Neural cell (in vitro differentiated cells): ENCODE measurements at regions not wholly inside any gene's neighbourhood (a gene's known extent, or its start where the extent isn't known, plus 50 kb on each side); places are given as distances from the start of the nearest gene placed in this dataset.

Experiments
- H2AFZ ChIP-seq: fragments of 200-600, 300-800 bp; sonication (generic), shearing (Covaris generic); 2 replicates; pipeline ENCODE4 v1.6.0; 2014; ENCODE audit warnings: low read depth, mild to moderate bottlenecking, antibody characterized with exemption, low read length, moderate library complexity
- H3F3A ChIP-seq: fragments of 200-600 bp; shearing (Covaris generic); 2 replicates; pipeline ENCODE4 v1.6.1; 2016; ENCODE audit warnings: mild to moderate bottlenecking, moderate library complexity, mixed read lengths, antibody characterized with exemption, low read length; ENCODE audit not compliant: insufficient read depth, poor library complexity, severe bottlenecking
- H3K27ac ChIP-seq: fragments of 200-600, 300-800 bp; sonication (generic), shearing (Covaris generic); 2 replicates; pipeline ENCODE4 v1.5.1; 2014; ENCODE audit warnings: mild to moderate bottlenecking, low read length, moderate library complexity
- H3K27me3 ChIP-seq: fragments of 300-800, 200-600 bp; sonication (generic), shearing (Covaris generic); 2 replicates; pipeline ENCODE4 v1.6.0; 2014; ENCODE audit warnings: mild to moderate bottlenecking, low read depth, low read length, moderate library complexity; ENCODE audit not compliant: insufficient read depth
- H3K36me3 ChIP-seq: fragments of 300-800, 200-600 bp; sonication (generic), shearing (Covaris generic); 2 replicates; pipeline ENCODE4 v1.5.1; 2014; ENCODE audit warnings: mild to moderate bottlenecking, antibody characterized with exemption, low read length, moderate library complexity; ENCODE audit not compliant: insufficient read depth
- H3K4me2 ChIP-seq: fragments of 300-800, 200-600 bp; sonication (generic), shearing (Covaris generic); 2 replicates; pipeline ENCODE4 v1.6.0; 2014; ENCODE audit warnings: mild to moderate bottlenecking, low read length
- H3K4me3 ChIP-seq: fragments of 300-800, 200-600 bp; sonication (generic), shearing (Covaris generic); 2 replicates; pipeline ENCODE4 v1.5.1; 2014; ENCODE audit warnings: mild to moderate bottlenecking, low read length, moderate library complexity
- H3K79me2 ChIP-seq: fragments of 200-600 bp; shearing (Covaris generic); replicated peaks from 2 replicates; pipeline ENCODE4 v1.6.0; 2014; ENCODE audit warnings: mild to moderate bottlenecking, low read length, moderate library complexity; ENCODE audit not compliant: insufficient read depth
- H3K9ac ChIP-seq: fragments of 300-800, 200-600 bp; sonication (generic), shearing (Covaris generic); 2 replicates; pipeline ENCODE4 v1.6.1; 2016; ENCODE audit warnings: mild to moderate bottlenecking, low read length, mixed read lengths
- H3K9me2 ChIP-seq: fragments of 200-600 bp; shearing (Covaris generic); 2 replicates; pipeline ENCODE4 v1.6.1; 2016; ENCODE audit warnings: mild to moderate bottlenecking, low read length, mixed read lengths; ENCODE audit not compliant: insufficient read depth
- H3K9me3 ChIP-seq: fragments of 200-600, 300-800 bp; sonication (generic), shearing (Covaris generic); 2 replicates; pipeline ENCODE4 v1.6.1; 2016; ENCODE audit warnings: mild to moderate bottlenecking, mixed run types, low read length, moderate library complexity, mixed read lengths
- H4K20me1 ChIP-seq: fragments of 200-600 bp; shearing (Covaris generic); 2 replicates; pipeline ENCODE4 v1.6.1; 2016; ENCODE audit warnings: mild to moderate bottlenecking, mixed run types; ENCODE audit not compliant: insufficient read depth
- EP300 ChIP-seq: fragments of 450-650 bp; conservative IDR thresholded peaks from 2 replicates; pipeline ENCODE4 v1.6.1; 2014; ENCODE audit warnings: antibody characterized with exemption, mild to moderate bottlenecking, moderate library complexity; ENCODE audit not compliant: poor library complexity, severe bottlenecking
- EZH2 ChIP-seq: fragments of 200-600, 300-800 bp; shearing (Covaris generic), sonication (generic); IDR thresholded peaks from 2 replicates; pipeline ENCODE4 v1.6.1; 2014; ENCODE audit warnings: antibody characterized with exemption, low read length, borderline replicate concordance, mild to moderate bottlenecking; ENCODE audit not compliant: insufficient read depth, poor library complexity, severe bottlenecking
- MXI1 ChIP-seq: fragments of 450-650 bp; conservative IDR thresholded peaks from 2 replicates; pipeline ENCODE4 v1.6.1; 2014; ENCODE audit warnings: antibody characterized with exemption, mild to moderate bottlenecking; ENCODE audit not compliant: poor library complexity, severe bottlenecking
- POLR2AphosphoS5 ChIP-seq: IDR thresholded peaks from 2 replicates; pipeline ENCODE4 v1.6.1; 2012
- RAD21 ChIP-seq: fragments of 450-650 bp; conservative IDR thresholded peaks from 2 replicates; pipeline ENCODE4 v1.6.1; 2014; ENCODE audit warnings: antibody characterized with exemption, mild to moderate bottlenecking, moderate library complexity
- REST ChIP-seq: IDR thresholded peaks from 2 replicates; pipeline ENCODE4 v1.6.1; 2012; ENCODE audit warnings: borderline replicate concordance
- SMC3 ChIP-seq: fragments of 450-650 bp; conservative IDR thresholded peaks from 2 replicates; pipeline ENCODE4 v1.6.1; 2014; ENCODE audit warnings: antibody characterized with exemption, mild to moderate bottlenecking, moderate library complexity; ENCODE audit not compliant: poor library complexity
- TAF1 ChIP-seq: IDR thresholded peaks from 2 replicates; pipeline ENCODE4 v1.6.1; 2012; ENCODE audit warnings: low read depth
- TF ChIP-seq, protein P1 (sequence below): fragments of 450-650 bp; IDR thresholded peaks from 2 replicates; pipeline ENCODE4 v1.5.1; 2014; ENCODE audit warnings: antibody characterized with exemption, mild to moderate bottlenecking, moderate library complexity; ENCODE audit not compliant: poor library complexity, severe bottlenecking

DNA sequence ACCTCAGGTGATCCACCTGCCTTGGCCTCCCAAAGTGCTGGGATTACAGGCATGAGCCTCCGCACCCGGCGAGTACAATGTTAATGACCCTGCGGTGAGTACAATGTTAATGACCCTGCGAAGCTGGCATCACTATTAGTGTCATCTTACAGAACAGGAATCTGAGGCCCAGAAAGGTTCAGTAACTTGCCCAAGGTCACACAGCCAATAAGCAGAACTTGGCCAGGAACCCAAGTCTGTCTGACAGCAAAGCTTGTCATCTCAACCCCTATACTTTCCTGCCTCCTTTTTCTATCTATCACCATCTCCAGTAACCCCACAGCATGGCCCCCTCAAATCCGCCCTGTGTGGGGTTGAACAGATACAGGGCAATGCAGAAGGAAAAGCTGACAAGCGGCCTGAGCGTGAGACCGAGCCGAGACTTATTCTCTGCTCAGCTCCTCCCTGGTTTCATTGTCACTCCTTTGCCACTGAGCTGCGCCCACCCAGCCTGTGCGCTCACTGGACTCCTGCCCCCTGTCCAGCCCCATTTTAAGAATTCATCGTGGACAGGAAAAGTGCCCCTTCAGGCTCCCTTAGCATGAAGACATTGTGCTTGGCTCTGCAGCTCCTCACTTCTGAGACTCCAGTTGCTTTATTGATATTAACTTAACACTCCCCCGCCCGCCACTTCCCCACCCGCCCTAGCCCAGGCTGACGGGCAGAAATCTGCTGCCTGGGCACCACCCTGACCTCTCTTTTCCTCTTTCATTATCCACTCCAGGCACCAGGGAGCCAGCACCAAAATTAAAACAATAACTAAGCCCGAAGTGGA lies 58.1 kb upstream of the LBX1 start:
- H3K4me2 ChIP-seq, result no peak overlapping the region

DNA sequence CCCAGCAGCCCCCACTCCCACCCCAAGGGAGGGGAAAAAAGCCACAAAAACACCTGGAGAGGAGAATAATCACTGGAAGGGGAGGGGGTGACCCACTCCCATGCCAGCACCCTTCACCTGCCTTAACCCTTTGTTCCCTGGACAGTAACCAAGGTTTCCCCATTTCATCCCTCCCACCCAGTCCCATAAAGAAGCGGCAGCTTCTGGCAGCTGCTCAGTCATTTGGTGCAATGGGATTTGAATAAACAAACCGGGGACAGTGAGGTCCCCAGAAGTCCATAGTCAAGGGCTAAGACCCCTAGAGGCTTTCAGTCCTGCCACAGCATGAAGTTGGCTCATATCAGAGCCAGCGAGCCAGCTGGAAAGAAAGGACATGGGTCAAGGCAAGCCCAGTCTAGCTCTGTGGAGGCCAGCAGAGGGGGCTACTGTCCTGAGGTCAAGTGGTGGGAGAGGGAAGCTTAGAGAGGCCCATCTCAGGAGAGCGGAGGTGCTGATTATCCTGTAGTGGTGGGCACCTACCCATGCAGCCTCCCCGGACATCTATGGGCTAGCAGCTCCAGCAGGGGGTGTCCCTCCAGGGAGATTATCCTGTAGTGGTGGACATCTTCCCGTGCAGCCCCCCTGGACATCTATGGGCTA lies 58.9 kb upstream of the LBX1 start:
- Histone ChIP-seq H3K27me3 (peaks cover 66% of the 10 kb centered on the region), H3K9me2 (no peaks in the 10 kb centered on the region), H3K9ac (no peak overlapping the region), H3K9me3 (no peaks in the 10 kb centered on the region), H3K4me2 (no peak overlapping the region), H3K27ac (no peak overlapping the region), H3K4me3 (no peak overlapping the region), H3K36me3 (no peaks in the 10 kb centered on the region), H4K20me1 (no peaks in the 10 kb centered on the region), H2AFZ (no peak overlapping the region), H3K79me2 (no peaks in the 10 kb centered on the region), H3F3A (peaks cover 7% of the 10 kb centered on the region)
- TF ChIP-seq MXI1 (no peak), RAD21 (peak; percentile 67), REST (no peak), SMC3 (peak; percentile 70), EP300 (no peak), EZH2 (no peak), TAF1 (no peak)

More for the DNA sequence above, 58.1 kb upstream of the LBX1 start:
- H3F3A ChIP-seq, result peaks cover 7% of the 10 kb centered on the region
- H3K36me3 ChIP-seq, result no peaks in the 10 kb centered on the region
- H3K9me2 ChIP-seq, result no peaks in the 10 kb centered on the region
- no peaks in the 10 kb centered on the region for H4K20me1 ChIP-seq
- no peak for TF ChIP-seq POLR2AphosphoS5
- no peak for TF ChIP-seq RAD21
- TF ChIP-seq MXI1, result no peak
- no peak for TF ChIP-seq SMC3
- TF ChIP-seq, protein P1, sequence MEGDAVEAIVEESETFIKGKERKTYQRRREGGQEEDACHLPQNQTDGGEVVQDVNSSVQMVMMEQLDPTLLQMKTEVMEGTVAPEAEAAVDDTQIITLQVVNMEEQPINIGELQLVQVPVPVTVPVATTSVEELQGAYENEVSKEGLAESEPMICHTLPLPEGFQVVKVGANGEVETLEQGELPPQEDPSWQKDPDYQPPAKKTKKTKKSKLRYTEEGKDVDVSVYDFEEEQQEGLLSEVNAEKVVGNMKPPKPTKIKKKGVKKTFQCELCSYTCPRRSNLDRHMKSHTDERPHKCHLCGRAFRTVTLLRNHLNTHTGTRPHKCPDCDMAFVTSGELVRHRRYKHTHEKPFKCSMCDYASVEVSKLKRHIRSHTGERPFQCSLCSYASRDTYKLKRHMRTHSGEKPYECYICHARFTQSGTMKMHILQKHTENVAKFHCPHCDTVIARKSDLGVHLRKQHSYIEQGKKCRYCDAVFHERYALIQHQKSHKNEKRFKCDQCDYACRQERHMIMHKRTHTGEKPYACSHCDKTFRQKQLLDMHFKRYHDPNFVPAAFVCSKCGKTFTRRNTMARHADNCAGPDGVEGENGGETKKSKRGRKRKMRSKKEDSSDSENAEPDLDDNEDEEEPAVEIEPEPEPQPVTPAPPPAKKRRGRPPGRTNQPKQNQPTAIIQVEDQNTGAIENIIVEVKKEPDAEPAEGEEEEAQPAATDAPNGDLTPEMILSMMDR, result no peak
- TF ChIP-seq EZH2, result no peak
- no peak for TF ChIP-seq REST
- no peak for TF ChIP-seq TAF1
- TF ChIP-seq EP300, result no peak
- H3K27ac ChIP-seq, result no peak overlapping the region
- no peak overlapping the region for H3K4me3 ChIP-seq
- peaks cover 73% of the 10 kb centered on the region for H3K27me3 ChIP-seq
- no peak overlapping the region for H2AFZ ChIP-seq
- no peaks in the 10 kb centered on the region for H3K79me2 ChIP-seq
- H3K9ac ChIP-seq, result no peak overlapping the region
- no peaks in the 10 kb centered on the region for H3K9me3 ChIP-seq
